Panc1 (cell line): ENCODE measurements at regions not wholly inside any gene's neighbourhood (a gene's known extent, or its start where the extent isn't known, plus 50 kb on each side); places are given as distances from the start of the nearest gene placed in this dataset.

ENCODE experiments used
- CTCF ChIP-seq: fragments of 450-650 bp; IDR thresholded peaks from 2 replicates; pipeline ENCODE4 v1.5.1; 2017; ENCODE audit warnings: mild to moderate bottlenecking
- TCF7L2 ChIP-seq: IDR thresholded peaks from 2 replicates; pipeline ENCODE4 v1.6.1; 2011; ENCODE audit warnings: mild to moderate bottlenecking, low read depth, low read length, inconsistent platforms

- no peak for TF ChIP-seq CTCF
- no peak for TF ChIP-seq TCF7L2
Measured at GRCh38 chr5:63128018-63128417, 549.4 kb downstream of the LRRC70 start.
